Ovary (tissue), 7 donors: ENCODE measurements at regions not wholly inside any gene's neighbourhood (a gene's known extent, or its start where the extent isn't known, plus 50 kb on each side); places are given as distances from the start of the nearest gene placed in this dataset.
"Not testable (repeated sequence)": the region's sequence is repeated elsewhere in the genome, so short reads cannot be mapped to it uniquely, and the experiment has no call there.

Source experiments
- DNase-seq, 5 donors: peaks; one replicate each; pipeline ENCODE4 v3.0.0-alpha.2; 2019 to 2020
- H3K27ac ChIP-seq, 2 donors: fragments of 200-600 bp; one replicate each; pipeline versions ENCODE4 v1.5.1 to v1.8.0; 2019 to 2022
- H3K27me3 ChIP-seq: fragments of 200-600 bp; one replicate; pipeline ENCODE4 v1.8.0; 2022
- H3K36me3 ChIP-seq: fragments of 200-600 bp; sonication (generic); one replicate; pipeline ENCODE4 v1.5.1; 2019
- H3K4me1 ChIP-seq: one replicate; pipeline ENCODE4 v1.8.1; 2013; ENCODE audit warnings: mild to moderate bottlenecking, moderate library complexity; ENCODE audit not compliant: insufficient read depth
- H3K4me3 ChIP-seq: fragments of 200-600 bp; sonication (generic); one replicate; pipeline ENCODE4 v1.5.1; 2017
- H3K9me3 ChIP-seq, 2 donors: fragments of 200-600 bp in 1 of 2; sonication (generic) in 1 of 2; one replicate each; pipeline versions ENCODE4 v1.5.1 to v1.8.1; 2013 to 2019; ENCODE audit warnings: mild to moderate bottlenecking in 1 of 2, moderate library complexity in 1 of 2
- CTCF ChIP-seq, 3 donors: fragments of 450-650 bp in 2 of 3; fragments of 200-600 bp in 1 of 3; IDR thresholded peaks; one replicate each; pipeline versions ENCODE4 v1.5.1 to v1.8.0; 2016 to 2022; ENCODE audit warnings: antibody characterized with exemption in 3 of 3, mild to moderate bottlenecking in 1 of 3
- EP300 ChIP-seq: sonication (generic); formaldehyde crosslinking; IDR thresholded peaks from one replicate; pipeline ENCODE4 v1.6.1; 2017; ENCODE audit warnings: antibody characterized with exemption
- POLR2A ChIP-seq: fragments of 450-650 bp; IDR thresholded peaks from one replicate; pipeline ENCODE4 v1.6.1; 2017; ENCODE audit warnings: antibody characterized with exemption, mild to moderate bottlenecking, moderate library complexity
- WGBS, 3 donors: extraction: QIAGEN DNeasy Blood & Tissue Kit in 1 of 3; methylation state at CpG; one replicate each; pipeline versions ENCODE4 v1.1.5 to v1.1.7; 2013 to 2017; 5-methylcytosine and 5-hydroxymethylcytosine counted together
- intact Hi-C, 4 donors: fragments of 100-400 bp; cut with DNase I; formaldehyde crosslinking; loops; one replicate each; pipeline versions ENCODE4 v1.11.0 to v1.15.1; 2022 to 2023
- donor health status: DM: no; HTN: no; CAD: no; lungs with moderate emphysema.
- donor health status: DM: no; HTN: no; CAD: no.
- donor health status: Bipolar disorder and iron deficiency.
- donor health status: DM: no; HTN: no; CAD: no.
- donor health status: DM: yes; HTN: yes; CAD: no.

- Histone ChIP-seq H3K9me3 (no peaks in the 10 kb centered on the region), H3K27me3 (no peaks in the 10 kb centered on the region), H3K36me3 (no peaks in the 10 kb centered on the region), H3K4me1 (no peaks in the 10 kb centered on the region), H3K4me3 (no peak overlapping the region), H3K27ac (no peak overlapping the region)
- intact Hi-C loops: no loop called here
- no peak for DNase-seq
- no peak for TF ChIP-seq CTCF (IDR thresholded peaks at IDR 0.05)
- 57 to 58% (median 58%) methylated on average over 10 of the region's 10 CpGs for WGBS, 3 donors
Measured at GRCh38 chr2:234172066-234172465, 121.6 kb downstream of the SPP2 start.

- no peaks in the 10 kb centered on the region for H3K36me3 ChIP-seq
- H3K27me3 ChIP-seq: no peaks in the 10 kb centered on the region
- DNase-seq: no peak
- H3K4me1 ChIP-seq: no peaks in the 10 kb centered on the region
- no peaks in the 10 kb centered on the region for H3K9me3 ChIP-seq
- intact Hi-C loops: no loop called here
- no peak overlapping the region for H3K4me3 ChIP-seq
- H3K27ac ChIP-seq: no peak overlapping the region
- no peak for TF ChIP-seq CTCF (IDR thresholded peaks at IDR 0.05)
- TF ChIP-seq EP300: no peak
- TF ChIP-seq POLR2A: no peak
- 81 to 89% (median 87%) methylated on average over 13 to 14 of the region's 14 CpGs for WGBS, 3 donors
Measured at GRCh38 chr2:234171666-234172065, 121.2 kb downstream of the SPP2 start.

GRCh38 chr2:234169674-234170073, 119.2 kb downstream of the SPP2 start:
- Histone ChIP-seq H3K27me3 (no peaks in the 10 kb centered on the region), H3K9me3 (no peaks in the 10 kb centered on the region), H3K4me1 (no peaks in the 10 kb centered on the region), H3K27ac (no peak overlapping the region), H3K36me3 (no peaks in the 10 kb centered on the region), H3K4me3 (no peak overlapping the region)
- WGBS, 3 donors: 77 to 86% (median 78%) methylated on average over 1 of the region's 1 CpG
- DNase-seq: no peak
- TF ChIP-seq CTCF (IDR thresholded peaks at IDR 0.05) (no peak), POLR2A (no peak), EP300 (no peak)
- intact Hi-C loops: no loop called here

- intact Hi-C loops, H3K27me3 ChIP-seq, H3K27ac ChIP-seq, DNase-seq, H3K9me3 ChIP-seq, H3K4me1 ChIP-seq, H3K36me3 ChIP-seq, H3K4me3 ChIP-seq: not testable (repeated sequence)
- WGBS, 3 donors: 47 to 56% (median 54%) methylated on average over 8 of the region's 8 CpGs
Measured at GRCh38 chr2:234168605-234169570, 118.4 kb downstream of the SPP2 start.

GRCh38 chr2:234166531-234166930, 116.0 kb downstream of the SPP2 start:
- TF ChIP-seq CTCF (IDR thresholded peaks at IDR 0.05): no peak
- no peak for TF ChIP-seq POLR2A
- TF ChIP-seq EP300: no peak
- Histone ChIP-seq H3K27me3 (no peaks in the 10 kb centered on the region), H3K4me1 (no peaks in the 10 kb centered on the region), H3K36me3 (no peaks in the 10 kb centered on the region), H3K27ac (no peak overlapping the region), H3K9me3 (no peaks in the 10 kb centered on the region), H3K4me3 (no peak overlapping the region)
- intact Hi-C loops: no loop called here
- DNase-seq: no peak
- 84 to 92% (median 89%) methylated on average over 3 of the region's 3 CpGs for WGBS, 3 donors
